Mesothelial cell of epicardium (in vitro differentiated cells): ENCODE measurements at regions not wholly inside any gene's neighbourhood (a gene's known extent, or its start where the extent isn't known, plus 50 kb on each side); places are given as distances from the start of the nearest gene placed in this dataset.

Experiments
- DNase-seq, 2 experiments: peaks; one replicate each; pipeline ENCODE4 v3.0.0; 2021; ENCODE audit warnings: low spot score in 2 of 2; ENCODE audit not compliant: unreplicated experiment in 2 of 2
- H3K27ac Mint-ChIP-seq: 2 replicates; pipeline ENCODE4 v1.8.0; 2021; ENCODE audit warnings: mixed read lengths
- H3K27me3 Mint-ChIP-seq: 2 replicates; pipeline ENCODE4 v1.8.0; 2021; ENCODE audit warnings: low read depth, mixed read lengths
- H3K36me3 Mint-ChIP-seq: 2 replicates; pipeline ENCODE4 v1.8.0; 2021; ENCODE audit warnings: mixed read lengths
- H3K4me1 Mint-ChIP-seq: 2 replicates; pipeline ENCODE4 v1.8.0; 2021; ENCODE audit warnings: mixed read lengths
- H3K4me3 Mint-ChIP-seq: 2 replicates; pipeline ENCODE4 v1.8.0; 2021; ENCODE audit warnings: mild to moderate bottlenecking, moderate library complexity, mixed read lengths
- H3K9me3 Mint-ChIP-seq: 2 replicates; pipeline ENCODE4 v1.8.0; 2021; ENCODE audit warnings: mixed read lengths
- CTCF ChIP-seq: fragments of 200-600 bp; sonication (generic); IDR thresholded peaks from one replicate; pipeline ENCODE4 v1.5.0; 2021; ENCODE audit warnings: antibody characterized with exemption; ENCODE audit not compliant: unreplicated experiment

DNA sequence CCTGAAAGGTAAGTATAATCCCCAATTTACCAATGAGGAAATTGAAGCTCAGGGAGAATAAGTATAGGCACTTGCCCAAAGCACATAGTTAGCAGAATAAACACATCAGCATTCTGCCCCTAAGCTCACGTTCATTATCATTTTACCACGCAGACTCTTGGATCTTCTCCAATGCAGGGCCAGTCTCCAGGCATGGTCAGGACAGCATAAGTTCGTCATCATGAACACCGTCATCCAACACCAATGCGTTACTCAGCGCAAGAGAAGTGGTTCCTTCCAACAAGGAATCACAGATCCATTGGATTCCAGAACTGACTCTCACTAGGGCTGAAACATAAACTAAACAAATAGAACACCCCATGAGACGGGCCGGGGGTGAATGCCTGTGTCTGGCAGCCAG, 86.5 kb upstream of the GPM6B start:
- DNase-seq, result no peak
- H3K36me3 Mint-ChIP-seq, result no peaks in the 10 kb centered on the region
- no peak overlapping the region for H3K4me3 Mint-ChIP-seq
- no peak for TF ChIP-seq CTCF
- no peaks in the 10 kb centered on the region for H3K27me3 Mint-ChIP-seq
- H3K4me1 Mint-ChIP-seq, result peaks cover 10% of the 10 kb centered on the region
- H3K9me3 Mint-ChIP-seq, result peaks cover 25% of the 10 kb centered on the region
- no peak overlapping the region for H3K27ac Mint-ChIP-seq

DNA sequence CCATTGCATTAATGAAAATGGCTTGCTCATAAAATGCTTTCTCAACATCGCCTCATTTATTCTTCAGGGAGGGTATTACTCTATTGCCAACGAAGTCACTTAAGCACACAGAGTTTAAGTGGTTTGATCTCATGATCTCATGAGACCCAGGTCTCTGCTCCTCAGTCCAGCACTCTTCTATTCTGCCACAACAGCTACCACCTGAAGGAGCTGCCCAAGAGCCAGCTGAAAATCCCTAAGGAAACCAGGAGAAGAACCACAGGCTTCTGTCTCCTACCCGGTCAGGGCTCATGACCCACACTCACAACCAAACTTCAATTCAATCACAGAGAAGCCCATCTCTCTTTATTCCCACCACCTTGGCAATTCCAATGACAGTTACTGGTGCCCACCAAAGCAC, 85.5 kb upstream of the GPM6B start:
- no peak overlapping the region for H3K27ac Mint-ChIP-seq
- no peak overlapping the region for H3K4me3 Mint-ChIP-seq

GRCh38 chrX:13901354-13901753, 84.5 kb upstream of the GPM6B start:
- DNase-seq, result no peak
- no peak for TF ChIP-seq CTCF
- H3K36me3 Mint-ChIP-seq, result no peaks in the 10 kb centered on the region
- no peak overlapping the region for H3K4me3 Mint-ChIP-seq
- H3K27me3 Mint-ChIP-seq, result no peaks in the 10 kb centered on the region
- H3K9me3 Mint-ChIP-seq, result peaks cover 29% of the 10 kb centered on the region
- H3K27ac Mint-ChIP-seq, result no peak overlapping the region
- H3K4me1 Mint-ChIP-seq, result peaks cover 10% of the 10 kb centered on the region

More for the DNA sequence above, 85.5 kb upstream of the GPM6B start:
- peaks cover 29% of the 10 kb centered on the region for H3K9me3 Mint-ChIP-seq
- no peaks in the 10 kb centered on the region for H3K36me3 Mint-ChIP-seq
- DNase-seq, result no peak
- H3K27me3 Mint-ChIP-seq, result no peaks in the 10 kb centered on the region
- no peak for TF ChIP-seq CTCF
- H3K4me1 Mint-ChIP-seq, result peaks cover 10% of the 10 kb centered on the region

DNA sequence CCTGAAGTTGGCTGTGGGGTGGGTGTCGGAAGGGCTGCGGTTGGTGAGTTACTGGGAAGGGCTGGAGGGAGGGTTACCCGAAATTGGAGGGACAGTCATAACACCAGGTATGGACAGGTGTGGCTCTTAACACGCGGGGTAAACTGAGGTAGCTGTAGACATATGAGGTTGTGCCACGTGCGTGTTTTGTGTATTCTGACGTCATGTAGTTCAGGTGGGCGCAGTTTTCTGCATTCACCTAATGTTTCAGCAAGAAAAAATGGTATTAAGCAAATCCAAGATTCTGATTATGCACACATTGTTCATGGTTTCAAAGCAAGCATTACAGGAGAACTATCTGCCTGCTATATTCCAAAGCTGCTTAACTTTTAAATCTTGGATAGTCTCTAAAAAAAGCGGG, 83.5 kb upstream of the GPM6B start:
- H3K4me3 Mint-ChIP-seq, result no peak overlapping the region
- H3K9me3 Mint-ChIP-seq, result peaks cover 26% of the 10 kb centered on the region
- no peak for TF ChIP-seq CTCF
- H3K27ac Mint-ChIP-seq, result no peak overlapping the region
- H3K36me3 Mint-ChIP-seq, result no peaks in the 10 kb centered on the region
- H3K27me3 Mint-ChIP-seq, result no peaks in the 10 kb centered on the region
- H3K4me1 Mint-ChIP-seq, result peaks cover 10% of the 10 kb centered on the region
- no peak for DNase-seq

- no peak overlapping the region for H3K27ac Mint-ChIP-seq
- H3K36me3 Mint-ChIP-seq, result no peaks in the 10 kb centered on the region
- H3K4me3 Mint-ChIP-seq, result no peak overlapping the region
- peaks cover 10% of the 10 kb centered on the region for H3K4me1 Mint-ChIP-seq
- DNase-seq, result no peak
- H3K9me3 Mint-ChIP-seq, result peaks cover 25% of the 10 kb centered on the region
- H3K27me3 Mint-ChIP-seq, result no peaks in the 10 kb centered on the region
- no peak for TF ChIP-seq CTCF
These were observed 82.7 kb upstream of the GPM6B start for GRCh38 chrX:13899607-13900006.

GRCh38 chrX:13898603-13899002, 81.7 kb upstream of the GPM6B start:
- no peak for DNase-seq
- Mint-ChIP-seq H3K27ac (no peak overlapping the region), H3K4me1 (peaks cover 10% of the 10 kb centered on the region), H3K36me3 (no peaks in the 10 kb centered on the region), H3K9me3 (peaks cover 23% of the 10 kb centered on the region), H3K27me3 (no peaks in the 10 kb centered on the region), H3K4me3 (no peak overlapping the region)
- TF ChIP-seq CTCF, result no peak
